ENCODE measurements at regions not wholly inside any gene's neighbourhood (a gene's known extent, or its start where the extent isn't known, plus 50 kb on each side); places are given as distances from the start of the nearest gene placed in this dataset.
A peak's percentile ranks its signal among the peaks of the same experiment; 100 is the strongest.
"Not testable (repeated sequence)": the region's sequence is repeated elsewhere in the genome, so short reads cannot be mapped to it uniquely, and the experiment has no call there.

GRCh38 chrX:45669715-45670340, 469.2 kb upstream of the DIPK2B start:
- DNase-seq (ENCODE audit: low read depth) = no peak

GRCh38 chrX:45668686-45669443, 468.2 kb upstream of the DIPK2B start:
- DNase-seq (ENCODE audit: low read depth) = no peak

DNA sequence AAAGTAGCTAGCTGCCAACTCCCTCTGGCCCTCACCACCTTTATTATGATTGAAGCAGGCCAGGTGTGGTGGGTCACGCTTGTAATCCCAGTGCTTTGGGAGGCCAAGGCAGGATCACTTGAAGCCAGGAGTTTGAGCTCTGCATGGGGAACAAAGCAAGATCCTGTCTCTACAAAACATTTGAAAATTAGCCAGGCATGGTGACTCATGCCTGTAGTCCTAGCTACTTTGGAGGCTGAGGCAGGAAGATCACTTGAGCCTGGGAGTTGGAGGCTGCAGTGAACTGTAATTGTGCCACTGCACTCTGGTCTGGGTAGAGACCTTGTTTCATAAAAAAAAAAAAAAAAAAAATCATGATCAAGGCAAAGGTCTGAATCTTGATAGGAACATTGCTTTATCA, 467.0 kb upstream of the DIPK2B start:
- no peak for DNase-seq (ENCODE audit: low read depth)

- DNase-seq (ENCODE audit: low read depth) = no peak
Observed at GRCh38 chrX:45664727-45665290, 464.1 kb upstream of the DIPK2B start.

DNA sequence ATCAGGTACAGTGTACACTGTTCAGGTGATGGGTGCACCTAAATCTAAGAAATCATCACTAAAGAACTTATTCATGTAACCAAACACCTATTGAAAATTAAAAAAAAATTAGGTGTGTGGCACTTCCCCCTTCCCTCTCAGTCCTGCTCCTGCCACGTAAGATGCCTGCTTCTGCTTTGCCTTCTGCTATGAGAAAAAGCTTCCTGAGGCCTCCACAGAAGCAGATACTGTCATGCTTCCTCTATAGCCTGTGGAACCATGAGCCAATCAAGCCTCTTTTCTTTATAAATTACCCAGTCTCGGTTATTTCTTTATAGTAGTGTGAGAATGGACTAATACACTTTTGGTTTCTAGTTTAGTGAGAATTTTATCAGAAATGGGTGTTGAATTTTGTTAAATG, 459.8 kb upstream of the DIPK2B start:
- DNase-seq (ENCODE audit: low read depth) = no peak

DNA sequence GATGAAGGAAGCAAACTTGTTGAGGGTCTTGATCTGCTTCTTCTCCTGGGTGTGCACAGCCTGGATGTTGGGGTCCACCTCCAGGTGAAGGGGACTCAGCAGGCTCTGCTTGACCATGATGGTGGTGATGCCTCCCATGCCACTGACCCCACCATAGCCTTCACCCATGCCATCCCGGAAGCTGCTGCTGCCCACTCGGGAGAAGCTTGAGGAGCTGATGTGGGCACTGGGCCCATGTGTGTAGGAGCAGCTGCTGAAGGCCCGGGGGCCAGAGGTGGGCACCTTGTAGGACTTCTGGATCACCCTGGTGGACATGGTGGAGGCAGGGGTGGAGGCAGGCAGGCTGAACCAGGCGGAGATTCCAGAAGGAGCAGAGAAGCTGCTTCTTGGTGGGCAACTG, 432.7 kb upstream of the DIPK2B start:
- DNase-seq (ENCODE audit: low read depth) = no peak

DNA sequence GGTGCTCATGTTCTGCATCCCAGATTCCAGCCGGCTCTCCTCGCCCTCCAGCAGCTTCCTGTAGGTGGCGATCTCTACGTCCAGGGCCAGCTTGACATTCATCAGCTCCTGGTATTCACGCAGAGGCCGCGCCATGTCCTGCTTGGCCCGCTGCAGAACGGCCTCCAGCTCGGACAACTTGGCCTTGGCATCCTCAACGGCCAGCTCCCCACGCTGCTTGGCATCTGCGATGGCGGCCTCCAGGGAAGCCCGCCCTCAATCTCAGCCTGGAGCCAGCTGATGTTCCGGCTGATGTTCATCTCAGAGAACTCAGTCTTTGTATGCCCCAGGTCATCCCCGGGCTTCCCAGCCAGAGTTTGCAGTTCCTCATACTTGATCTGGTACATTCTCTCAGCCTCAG, 431.8 kb upstream of the DIPK2B start:
- no peak for DNase-seq (ENCODE audit: low read depth)

GRCh38 chrX:45630078-45630477, 429.4 kb upstream of the DIPK2B start:
- no peak for DNase-seq (ENCODE audit: low read depth)

DNA sequence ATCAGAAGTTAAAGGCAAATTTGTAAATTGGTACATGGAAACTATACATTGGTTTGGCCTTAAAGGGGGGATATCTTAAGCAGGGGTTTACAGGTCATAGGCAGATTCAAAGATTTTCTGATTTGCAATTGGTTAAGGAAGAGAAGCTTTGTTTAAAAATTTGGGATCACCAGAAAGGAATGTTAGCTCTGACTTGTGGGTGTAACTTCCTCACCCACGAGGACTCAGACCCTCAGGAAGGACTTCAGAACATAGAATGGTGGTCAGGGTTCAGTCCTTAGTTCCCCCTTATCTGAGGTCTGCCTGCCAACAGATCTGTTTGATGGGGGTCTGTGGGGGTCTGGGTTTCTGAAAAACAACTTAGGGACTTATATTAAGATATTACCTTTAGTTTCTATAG, 427.4 kb upstream of the DIPK2B start:
- DNase-seq (ENCODE audit: low read depth) = no peak

DNA sequence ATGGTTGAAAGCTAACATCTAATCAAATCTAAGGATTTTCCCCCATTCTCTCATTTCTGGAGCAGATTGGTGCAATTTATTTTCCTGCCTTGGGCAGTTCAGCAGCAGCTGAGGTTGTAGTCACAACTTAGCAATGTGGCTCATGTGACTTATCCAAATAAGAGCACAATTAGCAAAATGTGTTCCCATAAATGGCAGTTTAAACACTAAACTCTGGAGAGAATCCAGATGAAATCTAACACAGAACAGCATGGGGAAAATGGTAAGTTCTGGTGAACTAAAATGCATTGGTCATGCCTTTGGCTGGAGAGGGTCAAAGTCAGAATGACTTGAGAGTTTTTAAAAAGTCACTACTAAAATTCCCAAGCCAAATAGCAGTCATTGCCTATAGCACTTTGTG, 422.6 kb upstream of the DIPK2B start:
- no peak for DNase-seq (ENCODE audit: low read depth)

- no peak for DNase-seq (ENCODE audit: low read depth)
Observed at GRCh38 chrX:45622538-45622937, 421.9 kb upstream of the DIPK2B start.

DNA sequence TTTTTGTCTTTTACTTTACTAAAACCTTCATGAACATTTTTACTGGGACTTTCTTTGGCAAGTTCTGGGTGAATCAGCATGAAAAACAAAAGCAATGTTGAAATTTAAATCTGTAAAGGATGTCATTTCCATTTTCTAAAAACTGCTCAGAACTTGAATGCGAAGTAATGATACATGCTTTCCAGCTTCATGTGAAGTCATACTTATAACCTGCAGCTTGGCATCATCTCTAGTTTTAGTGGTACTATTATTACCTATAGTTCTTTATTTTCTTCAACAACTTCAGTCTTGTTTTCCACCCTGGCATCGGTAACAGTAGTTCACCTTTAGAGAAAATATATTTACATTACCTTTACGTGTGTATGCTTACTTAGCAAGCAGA, 421.4 kb upstream of the DIPK2B start:
- DNase-seq (ENCODE audit: low read depth) = no peak

- peak; percentile 1 for DNase-seq (ENCODE audit: low read depth)
Observed at GRCh38 chrX:45621376-45622041, 420.8 kb upstream of the DIPK2B start.

- no peak for DNase-seq (ENCODE audit: low read depth)
Observed at GRCh38 chrX:45619290-45619689, 418.6 kb upstream of the DIPK2B start.

DNA sequence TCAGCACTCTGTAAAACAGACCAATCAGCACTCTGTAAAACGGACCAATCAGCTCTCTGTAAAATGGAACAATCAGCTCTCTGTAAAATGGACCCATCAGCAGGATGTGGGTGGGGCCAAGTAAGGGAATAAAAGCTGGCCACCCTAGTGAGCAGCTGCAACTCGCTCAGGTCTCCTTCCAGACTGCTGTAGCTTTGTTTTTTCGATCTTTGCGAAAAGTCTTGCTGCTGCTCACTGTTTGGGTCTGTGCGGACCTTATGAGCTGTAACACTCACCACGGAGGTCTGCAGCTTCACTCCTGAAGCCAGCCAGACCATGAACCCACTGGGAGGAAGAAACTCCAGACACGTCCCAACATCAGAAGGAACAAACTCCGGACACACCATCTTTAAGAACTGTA, 414.9 kb upstream of the DIPK2B start:
- not testable (repeated sequence) for DNase-seq (ENCODE audit: low read depth)

- DNase-seq (ENCODE audit: low read depth) = no peak
Observed at GRCh38 chrX:45614853-45615252, 414.2 kb upstream of the DIPK2B start.

- DNase-seq (ENCODE audit: low read depth) = no peak
Observed at GRCh38 chrX:45602151-45602550, 401.5 kb upstream of the DIPK2B start.

GRCh38 chrX:45601052-45601451, 400.4 kb upstream of the DIPK2B start:
- no peak for DNase-seq (ENCODE audit: low read depth)

DNA sequence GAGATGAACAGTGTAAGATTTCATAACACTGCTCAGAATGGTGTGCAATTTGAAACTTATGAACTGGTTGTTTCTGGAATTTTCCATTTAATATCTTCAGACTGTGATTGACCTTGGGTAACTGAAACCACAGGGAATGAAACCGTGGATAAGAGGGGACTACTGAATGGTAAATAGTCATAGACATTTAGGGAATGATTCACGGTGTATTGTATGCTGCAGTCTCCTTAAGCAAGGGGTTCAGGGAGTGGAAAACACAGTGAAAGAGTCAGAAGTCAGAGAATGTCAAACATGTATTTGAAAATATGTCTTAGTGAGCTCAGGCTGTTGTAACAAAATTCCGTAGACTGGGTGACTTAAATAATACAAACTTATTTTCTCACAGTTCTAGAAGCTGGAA, 398.2 kb upstream of the DIPK2B start:
- DNase-seq (ENCODE audit: low read depth) = no peak

GRCh38 chrX:45596188-45596808, 395.6 kb upstream of the DIPK2B start:
- DNase-seq (ENCODE audit: low read depth) = no peak

GRCh38 chrX:45592101-45592500, 391.4 kb upstream of the DIPK2B start:
- no peak for DNase-seq (ENCODE audit: low read depth)

- DNase-seq (ENCODE audit: low read depth) = no peak
Observed at GRCh38 chrX:45591650-45592049, 391.0 kb upstream of the DIPK2B start.

GRCh38 chrX:45584717-45585116, 384.0 kb upstream of the DIPK2B start:
- DNase-seq (ENCODE audit: low read depth) = no peak
